HPDE6-E6E7 (cell line): ENCODE measurements at regions not wholly inside any gene's neighbourhood (a gene's known extent, or its start where the extent isn't known, plus 50 kb on each side); places are given as distances from the start of the nearest gene placed in this dataset.

ENCODE experiments used
- DNase-seq: peaks from one replicate; pipeline ENCODE4 v3.0.0; 2011; ENCODE audit warnings: missing footprints; ENCODE audit errors: extremely low spot score

- DNase-seq, result no peak
These were observed 502.3 kb downstream of the AACS start for GRCh38 chr12:125567581-125567980.

- no peak for DNase-seq
These were observed 503.1 kb downstream of the AACS start for GRCh38 chr12:125568306-125568705.

- no peak for DNase-seq
These were observed 508.0 kb downstream of the AACS start for GRCh38 chr12:125573271-125573670.

- no peak for DNase-seq
These were observed 512.1 kb downstream of the AACS start for GRCh38 chr12:125577334-125577733.

GRCh38 chr12:125579916-125580315, 514.7 kb downstream of the AACS start:
- DNase-seq, result no peak

- DNase-seq, result no peak
These were observed 517.8 kb downstream of the AACS start for GRCh38 chr12:125583071-125583470.

- DNase-seq, result no peak
These were observed 521.2 kb downstream of the AACS start for GRCh38 chr12:125586441-125586840.

DNA sequence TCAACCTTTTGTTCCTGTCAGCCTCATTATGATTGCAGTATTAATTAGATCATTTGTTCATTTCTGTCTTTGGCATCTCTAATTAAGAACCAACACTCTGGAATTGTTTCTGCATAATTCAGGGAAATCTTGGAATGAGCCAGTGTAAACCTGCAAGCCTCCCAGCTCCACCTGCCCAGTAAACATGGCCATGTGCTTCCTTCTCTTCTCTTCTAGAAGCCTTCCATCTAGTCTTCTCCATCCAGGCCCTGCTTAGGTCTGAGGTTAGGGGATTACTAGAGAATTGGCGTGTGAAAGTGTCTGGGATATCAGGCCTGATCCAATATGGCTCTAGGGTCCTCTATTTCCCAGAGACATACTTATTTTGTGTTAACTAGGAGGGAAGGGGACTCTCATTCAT, 528.0 kb downstream of the AACS start:
- DNase-seq, result no peak

DNA sequence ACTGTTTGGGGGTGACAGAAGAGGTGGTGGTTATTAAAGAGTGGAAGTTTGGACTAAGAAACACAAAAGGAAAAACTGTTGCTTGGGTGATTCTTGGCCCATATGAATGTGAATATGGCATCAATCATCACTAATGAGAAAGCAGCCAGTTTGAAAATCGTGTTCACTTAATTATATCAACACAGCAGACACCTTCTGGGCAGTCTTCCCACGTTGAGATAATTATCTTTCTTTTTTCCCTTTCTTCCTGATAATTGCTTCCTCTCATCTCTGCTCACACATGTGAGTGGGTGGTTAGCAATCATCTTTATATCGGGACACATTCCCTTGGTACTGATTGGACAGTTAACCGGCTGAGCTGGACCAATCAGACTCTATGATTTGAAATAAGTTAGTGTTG, 539.7 kb downstream of the AACS start:
- no peak for DNase-seq

DNA sequence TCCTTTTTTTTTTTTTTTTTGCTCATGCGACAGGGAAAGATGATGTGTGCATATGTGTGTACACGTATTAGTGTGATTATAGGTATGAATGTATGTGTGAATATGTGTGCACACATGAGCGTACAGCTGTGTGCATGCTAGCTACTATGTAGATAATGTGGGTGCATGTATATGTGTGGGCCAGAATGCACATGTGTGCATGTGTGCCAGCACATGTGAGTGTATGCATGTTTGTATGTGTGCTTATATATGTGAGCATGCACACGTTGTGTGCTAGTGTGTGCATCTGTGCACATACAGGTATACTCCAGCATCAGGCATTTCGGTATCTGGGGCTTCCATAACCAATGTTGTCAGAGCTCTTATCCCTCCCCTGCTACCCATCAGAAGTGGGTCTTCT, 541.1 kb downstream of the AACS start:
- no peak for DNase-seq

GRCh38 chr12:125610292-125610691, 545.1 kb downstream of the AACS start:
- DNase-seq, result no peak

DNA sequence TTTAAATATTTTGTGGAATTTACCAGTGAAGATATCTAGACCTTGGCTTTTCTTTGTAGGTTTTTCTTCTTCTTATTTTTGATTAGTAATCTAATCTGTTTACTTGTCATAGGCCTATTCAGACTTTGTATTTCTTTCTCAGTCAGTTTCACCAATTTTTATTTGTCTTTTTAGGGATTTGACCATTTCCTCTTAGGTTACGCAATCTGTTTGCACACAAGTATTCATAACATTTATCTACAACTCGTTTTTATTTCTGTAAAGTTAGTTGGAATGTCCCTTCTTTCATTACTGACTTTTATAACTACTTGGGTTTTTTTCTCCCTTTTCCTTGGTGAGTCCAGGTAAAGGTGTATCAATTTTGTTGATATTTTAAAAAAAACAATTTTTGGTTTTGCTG, 545.7 kb downstream of the AACS start:
- DNase-seq, result no peak

GRCh38 chr12:125614058-125614457, 548.8 kb downstream of the AACS start:
- DNase-seq, result no peak

GRCh38 chr12:125619723-125620122, 554.5 kb downstream of the AACS start:
- no peak for DNase-seq

GRCh38 chr12:125633686-125634085, 568.5 kb downstream of the AACS start:
- DNase-seq, result no peak

- no peak for DNase-seq
These were observed 569.6 kb downstream of the AACS start for GRCh38 chr12:125634813-125635212.

GRCh38 chr12:125639826-125640225, 574.6 kb downstream of the AACS start:
- no peak for DNase-seq

DNA sequence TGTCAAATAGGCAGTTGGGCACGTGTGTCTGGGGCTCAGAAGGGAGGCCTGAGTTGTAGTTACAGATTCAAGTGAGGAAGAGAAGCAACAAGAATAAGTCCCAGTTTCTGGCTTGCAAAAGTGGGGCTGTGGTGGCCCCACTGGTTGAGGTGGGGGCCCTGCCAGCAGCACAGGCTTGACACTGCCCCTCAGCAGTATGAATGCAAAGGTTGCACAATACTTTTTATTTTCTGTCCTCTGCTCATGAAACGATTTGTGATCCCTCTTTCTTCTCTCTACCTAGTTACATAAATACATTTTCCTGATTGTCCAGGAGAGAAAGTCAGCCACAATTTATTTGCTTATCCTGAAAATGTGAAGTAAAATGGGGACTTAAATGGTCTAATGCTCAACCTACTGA, 577.8 kb downstream of the AACS start:
- DNase-seq, result no peak

DNA sequence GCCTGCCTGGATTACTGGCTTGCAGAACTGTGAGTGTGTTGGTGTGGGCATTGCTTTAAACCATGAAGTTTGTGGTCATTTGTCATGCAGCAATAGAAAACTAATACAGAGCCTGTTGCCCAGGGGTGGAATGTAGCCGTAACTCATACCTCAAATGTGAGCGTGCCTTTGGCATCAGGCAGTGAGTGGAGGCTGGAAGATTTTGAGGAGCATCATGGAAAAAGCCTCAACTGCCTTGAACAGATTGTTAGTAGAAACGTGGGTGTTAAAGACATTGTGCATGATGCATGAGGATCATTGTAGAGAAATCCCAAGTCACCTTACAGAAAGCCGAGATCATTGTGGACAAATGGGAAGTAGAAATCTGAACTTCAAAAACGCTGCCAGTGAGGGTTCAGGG, 580.5 kb downstream of the AACS start:
- no peak for DNase-seq

- DNase-seq, result no peak
These were observed 585.4 kb downstream of the AACS start for GRCh38 chr12:125650587-125650986.

GRCh38 chr12:125651625-125652024, 586.4 kb downstream of the AACS start:
- DNase-seq, result no peak

DNA sequence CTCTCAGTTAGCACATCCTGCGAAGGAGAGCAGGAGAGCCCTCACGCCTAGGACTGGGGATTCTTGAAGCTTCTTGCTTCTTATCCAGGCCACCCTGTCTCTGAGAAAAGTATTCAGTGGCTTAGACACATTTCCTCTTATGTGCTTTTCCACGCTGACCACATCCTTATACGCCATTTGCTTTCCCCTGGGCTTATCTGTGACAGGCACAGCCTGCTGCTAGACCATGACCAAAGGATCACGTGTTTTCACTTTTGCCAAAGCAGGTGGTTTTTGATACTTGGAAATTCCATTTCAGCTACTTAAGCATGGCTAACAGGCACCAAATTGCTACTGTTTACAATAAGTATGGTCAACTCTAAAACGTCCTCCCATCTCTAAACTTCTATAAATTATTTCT, 587.4 kb downstream of the AACS start:
- no peak for DNase-seq

DNA sequence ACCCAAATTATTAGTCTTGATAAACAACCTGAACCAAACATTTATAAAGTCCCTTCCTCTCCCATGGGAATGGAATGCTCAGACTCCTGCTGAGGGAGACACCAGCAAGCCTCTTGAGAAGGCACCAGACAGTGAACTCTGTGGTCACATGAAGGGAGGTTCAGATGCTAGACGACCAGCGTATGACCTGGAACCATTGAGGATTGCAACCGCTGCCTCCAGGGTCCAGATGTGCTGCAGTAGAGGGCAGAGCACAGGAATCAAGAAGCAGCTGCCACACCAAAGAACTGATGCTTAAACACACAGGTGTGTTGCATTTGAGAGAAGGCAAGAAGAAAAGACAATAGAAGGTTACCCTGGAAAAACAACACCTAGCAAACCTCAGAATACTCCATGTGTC, 592.4 kb downstream of the AACS start:
- DNase-seq, result no peak

- DNase-seq, result no peak
These were observed 609.5 kb downstream of the AACS start for GRCh38 chr12:125674554-125675338.
